HG03442 (cell line): ENCODE measurements at regions not wholly inside any gene's neighbourhood (a gene's known extent, or its start where the extent isn't known, plus 50 kb on each side); places are given as distances from the start of the nearest gene placed in this dataset.
"Not testable (repeated sequence)": the region's sequence is repeated elsewhere in the genome, so short reads cannot be mapped to it uniquely, and the experiment has no call there.

Experiments used
- ATAC-seq: cut with Tn5 transposase; IDR thresholded peaks from one replicate; pipeline ENCODE4 v1.9.1; 2021; ENCODE audit warnings: mild to moderate bottlenecking, moderate library complexity; ENCODE audit not compliant: unreplicated experiment

DNA sequence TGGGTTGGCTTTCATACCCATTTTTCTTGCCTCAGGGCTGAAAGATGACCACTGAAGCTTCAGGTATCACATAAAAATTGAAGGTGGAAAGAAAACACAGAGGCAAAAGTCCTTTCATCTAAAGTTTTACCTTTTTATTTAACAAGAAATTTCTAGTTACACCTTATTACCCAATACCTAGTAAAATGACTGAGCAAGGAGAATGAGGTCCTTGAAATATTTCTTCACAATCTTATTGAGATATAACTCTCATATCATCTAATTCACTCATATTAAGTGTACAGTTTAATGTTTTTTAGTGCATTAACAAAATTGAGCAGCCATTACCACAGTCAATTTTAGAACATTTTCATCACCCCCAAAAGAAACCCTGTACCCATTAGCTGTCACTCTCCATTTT is 112.9 kb upstream of the ADTRP start:
- ATAC-seq = no peak

GRCh38 chr6:11890849-11891248 is 112.2 kb upstream of the ADTRP start:
- no peak for ATAC-seq

GRCh38 chr6:11890209-11890608 is 111.6 kb upstream of the ADTRP start:
- no peak for ATAC-seq

GRCh38 chr6:11889572-11889971 is 111.0 kb upstream of the ADTRP start:
- no peak for ATAC-seq

DNA sequence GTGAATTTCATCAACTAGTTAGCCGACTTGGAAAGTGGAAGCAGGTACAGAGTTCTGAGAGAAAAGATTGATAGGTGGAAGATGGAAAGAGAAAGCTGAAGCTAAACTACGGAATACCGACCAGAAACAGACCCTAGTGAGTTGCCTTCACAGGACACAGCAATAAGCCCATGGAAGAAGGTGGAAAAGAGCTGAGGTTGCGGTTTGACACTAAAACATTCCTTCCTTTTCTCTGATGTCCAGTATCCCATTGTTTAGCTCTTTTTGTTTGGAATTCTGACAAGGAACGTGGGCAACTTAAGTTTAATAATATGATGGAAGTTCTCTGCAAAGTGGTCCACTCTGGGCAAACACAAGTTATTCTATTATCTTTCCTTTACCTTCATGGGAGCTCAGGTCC is 110.1 kb upstream of the ADTRP start:
- no peak for ATAC-seq

DNA sequence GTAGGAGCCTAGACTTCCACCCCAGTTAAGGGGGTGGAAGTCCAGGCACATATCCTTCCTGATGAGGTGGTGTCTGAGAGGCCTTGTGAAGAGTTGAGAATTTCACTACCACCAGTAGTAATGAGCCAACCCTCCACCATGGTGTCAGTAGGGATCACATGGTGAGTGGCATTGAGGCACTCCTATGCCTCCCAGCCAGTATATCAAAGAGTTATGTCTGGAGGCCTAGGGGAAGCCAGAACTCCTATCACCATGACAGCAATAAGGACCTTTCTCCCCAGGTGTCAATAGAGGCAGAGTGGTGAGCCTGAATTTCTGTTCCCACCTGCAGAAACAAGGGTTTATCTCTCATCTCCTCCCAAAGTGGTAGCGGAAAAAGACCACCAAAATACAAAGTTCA is 106.6 kb upstream of the ADTRP start:
- ATAC-seq = no peak

GRCh38 chr6:11883471-11883870 is 104.9 kb upstream of the ADTRP start:
- ATAC-seq = not testable (repeated sequence)

DNA sequence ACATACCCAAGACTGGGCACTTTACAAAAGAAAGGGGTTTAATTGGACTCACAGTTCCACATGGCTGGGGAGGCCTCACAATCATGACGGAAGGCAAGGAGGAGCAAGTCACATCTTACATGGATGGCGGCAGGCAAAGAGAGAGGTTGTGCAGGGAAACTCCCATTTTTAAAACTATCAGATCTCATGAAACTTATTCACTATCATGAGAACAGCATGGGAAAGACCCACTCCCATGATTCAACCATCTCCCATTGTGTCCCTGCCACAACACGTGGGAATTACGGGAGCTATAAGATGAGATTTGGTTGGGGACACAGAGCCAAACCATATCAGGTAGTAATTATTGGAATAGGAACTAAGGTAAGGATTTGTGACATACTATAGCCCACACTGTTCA is 101.6 kb upstream of the ADTRP start:
- not testable (repeated sequence) for ATAC-seq

GRCh38 chr6:11878735-11879134 is 100.1 kb upstream of the ADTRP start:
- no peak for ATAC-seq

GRCh38 chr6:11878029-11878428 is 99.4 kb upstream of the ADTRP start:
- ATAC-seq = no peak

DNA sequence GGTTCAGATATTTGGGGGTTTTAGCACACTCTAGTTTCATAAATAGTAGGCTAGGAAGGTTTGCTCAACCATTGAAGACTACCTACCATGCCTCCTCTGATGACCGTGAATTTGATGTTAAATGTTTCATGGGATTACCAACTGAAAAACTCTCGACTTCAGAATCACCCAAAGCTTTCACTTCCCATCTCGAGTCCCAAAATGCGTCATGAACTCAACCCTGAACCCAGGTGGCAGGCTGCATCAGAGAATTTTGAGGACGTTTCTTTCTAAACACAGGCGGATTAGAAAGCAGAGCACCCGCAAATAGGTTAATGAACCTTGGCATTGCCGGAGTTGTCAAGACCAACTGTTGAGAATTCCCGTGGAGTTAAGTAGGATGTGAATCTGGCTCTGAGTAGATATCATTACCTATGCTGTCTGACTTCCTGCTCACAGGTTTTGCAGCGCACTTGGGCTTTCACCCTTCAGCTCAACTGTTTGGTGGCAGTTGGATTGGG is 98.4 kb upstream of the ADTRP start:
- peak; percentile 76 for ATAC-seq

DNA sequence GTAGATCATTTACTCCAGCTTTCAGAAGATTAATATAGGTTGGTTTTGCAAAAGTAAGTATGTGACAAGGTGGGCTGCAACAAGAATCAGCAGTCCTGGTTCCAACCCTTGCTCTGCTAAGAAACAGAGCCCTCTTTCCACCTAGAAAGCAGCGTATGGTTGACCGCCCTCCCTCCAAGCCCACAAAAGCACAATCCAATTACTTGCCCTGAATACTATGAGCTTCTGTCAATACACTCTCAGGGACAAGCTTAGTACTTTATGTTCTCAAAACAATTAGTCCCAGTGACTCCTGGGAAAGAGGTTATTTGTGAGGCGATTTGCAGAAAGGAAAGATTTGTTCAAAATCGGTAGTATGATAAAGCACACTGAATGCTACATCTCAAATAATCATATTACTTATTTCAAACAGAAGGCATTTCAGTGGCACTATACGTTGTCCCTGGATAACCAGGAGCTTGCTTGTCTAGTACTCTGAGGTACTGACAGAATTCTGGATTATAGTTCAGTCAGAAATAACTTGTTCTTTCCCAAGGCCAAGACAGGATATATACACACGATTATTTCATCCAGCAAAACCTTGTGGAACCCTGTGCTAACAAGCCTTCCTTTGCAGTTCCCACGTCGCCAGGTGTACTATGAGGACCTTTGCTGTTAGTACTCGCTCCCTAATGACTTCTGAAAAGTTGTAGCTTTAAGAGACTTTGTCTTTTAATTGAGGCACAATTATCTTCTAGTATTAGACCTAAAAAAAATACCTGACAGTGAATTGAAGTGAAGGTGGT is 96.9 kb upstream of the ADTRP start:
- no peak for ATAC-seq

DNA sequence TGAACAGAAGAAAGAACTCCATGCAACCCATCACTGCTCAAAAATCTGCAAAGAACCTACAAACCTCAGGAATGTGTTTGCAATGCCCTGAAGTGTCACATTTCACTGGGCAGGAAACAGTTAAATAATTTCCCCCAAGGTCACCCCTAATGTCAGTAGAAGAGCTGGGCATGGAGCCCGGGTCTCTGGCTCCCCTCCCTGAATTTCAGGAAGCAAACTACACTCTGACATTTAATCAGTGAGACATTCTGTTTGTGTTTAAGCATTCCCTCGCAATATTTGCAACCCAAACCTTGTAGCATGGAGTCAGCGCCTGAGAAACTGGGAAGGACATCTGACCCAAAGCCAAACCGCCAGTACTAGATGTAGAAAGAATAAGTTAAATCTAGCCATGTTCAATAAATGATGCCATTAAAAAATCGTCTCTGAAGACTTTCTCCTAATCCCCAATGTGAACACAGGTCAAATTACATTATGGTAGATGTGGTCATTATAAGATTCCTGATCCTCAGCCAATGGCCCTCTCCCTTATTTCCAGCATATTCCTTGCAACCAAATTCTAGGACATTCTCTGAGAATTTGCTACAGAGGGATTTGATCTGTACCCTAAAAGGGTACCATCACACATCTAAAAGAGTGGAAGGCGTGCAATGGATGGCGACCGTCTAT is 91.2 kb upstream of the ADTRP start:
- ATAC-seq = no peak

- no peak for ATAC-seq
Measured at GRCh38 chr6:11868392-11868791, 89.8 kb upstream of the ADTRP start.

DNA sequence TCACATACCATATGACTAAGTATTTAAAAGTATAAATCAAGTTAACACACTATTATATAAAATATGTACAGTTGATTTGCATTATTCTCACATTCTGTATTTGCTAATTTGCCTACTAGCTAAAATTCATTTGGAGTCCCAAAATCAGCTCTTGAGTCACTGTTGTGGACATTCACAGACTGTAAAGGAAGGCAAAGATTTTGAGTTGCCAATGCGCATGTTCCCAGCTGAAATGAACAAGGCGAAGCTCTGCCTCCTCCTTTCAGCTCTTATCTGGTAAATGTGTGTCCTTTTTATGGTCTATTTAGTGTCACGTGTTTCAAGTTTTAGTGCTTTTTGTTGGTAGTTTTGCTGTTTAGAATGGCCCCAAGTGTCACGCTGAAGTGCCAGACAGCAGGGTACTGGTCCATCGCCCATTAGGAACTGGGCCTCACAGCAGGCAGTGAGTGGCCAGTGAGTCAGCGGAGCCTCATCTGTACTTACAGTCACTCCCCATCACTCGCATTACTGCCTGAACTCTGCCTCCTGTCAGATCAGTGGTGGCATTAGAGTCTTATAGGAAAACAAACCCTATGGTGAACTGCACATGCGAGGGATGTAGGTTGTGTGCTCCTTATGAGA is 87.2 kb upstream of the ADTRP start:
- no peak for ATAC-seq

- no peak for ATAC-seq
Measured at GRCh38 chr6:11858439-11858838, 79.8 kb upstream of the ADTRP start.

GRCh38 chr6:11855743-11856142 is 77.1 kb upstream of the ADTRP start:
- no peak for ATAC-seq

GRCh38 chr6:11854408-11855165 is 76.0 kb upstream of the ADTRP start:
- peak; percentile 39 for ATAC-seq

GRCh38 chr6:11853678-11854407 is 75.2 kb upstream of the ADTRP start:
- ATAC-seq = no peak

DNA sequence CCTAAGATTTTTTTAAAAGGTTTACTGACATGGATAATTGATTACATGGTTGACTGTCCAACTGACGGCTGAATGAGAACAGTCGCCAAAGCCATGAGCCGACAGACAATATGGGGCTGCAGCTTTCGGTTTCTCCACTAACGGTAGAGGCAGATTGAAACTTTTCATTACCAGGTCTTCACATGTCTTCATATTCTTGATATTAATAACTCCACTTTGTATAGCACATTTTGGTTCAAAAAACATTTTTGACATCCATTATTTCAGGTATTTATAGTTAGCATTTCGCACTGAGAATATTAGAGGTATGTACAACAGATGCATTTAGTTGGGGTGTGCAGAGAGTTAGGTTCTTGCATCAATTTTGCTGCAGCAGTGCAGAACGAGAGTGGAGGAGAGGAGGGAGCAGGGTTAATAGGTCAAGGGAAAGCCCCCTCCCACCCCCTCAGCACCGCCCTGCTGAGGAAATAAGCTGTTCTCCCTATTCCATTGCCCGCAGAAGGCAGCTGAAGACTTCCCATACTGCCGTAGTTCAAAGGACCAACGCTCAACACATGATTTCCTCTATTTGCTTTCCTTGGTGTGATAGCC is 73.6 kb upstream of the ADTRP start:
- ATAC-seq = peak; percentile 52
